ENCODE measurements at regions not wholly inside any gene's neighbourhood (a gene's known extent, or its start where the extent isn't known, plus 50 kb on each side); places are given as distances from the start of the nearest gene placed in this dataset.

DNA sequence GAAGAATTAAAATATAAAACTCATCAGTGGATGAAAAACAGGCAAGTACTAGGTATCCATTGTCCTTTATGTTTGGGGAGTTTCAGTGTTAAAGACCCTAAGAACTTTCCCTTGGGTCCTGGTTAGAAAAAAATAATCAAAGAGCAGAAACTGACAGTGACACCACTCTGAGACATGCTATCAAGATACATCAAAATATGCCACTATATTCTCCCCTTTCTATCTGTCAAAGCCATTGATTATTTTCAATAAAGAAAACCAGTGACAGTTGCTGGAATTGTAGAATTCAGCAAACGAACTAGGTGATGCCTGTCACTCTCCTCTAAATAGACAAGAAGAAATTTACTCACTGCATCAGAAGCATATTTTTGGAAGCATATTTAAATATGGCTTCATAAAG, 496.7 kb upstream of the CFAP20DC start:
- no peak for DNase-seq (ENCODE audit: low read depth in 3 of 3)

DNA sequence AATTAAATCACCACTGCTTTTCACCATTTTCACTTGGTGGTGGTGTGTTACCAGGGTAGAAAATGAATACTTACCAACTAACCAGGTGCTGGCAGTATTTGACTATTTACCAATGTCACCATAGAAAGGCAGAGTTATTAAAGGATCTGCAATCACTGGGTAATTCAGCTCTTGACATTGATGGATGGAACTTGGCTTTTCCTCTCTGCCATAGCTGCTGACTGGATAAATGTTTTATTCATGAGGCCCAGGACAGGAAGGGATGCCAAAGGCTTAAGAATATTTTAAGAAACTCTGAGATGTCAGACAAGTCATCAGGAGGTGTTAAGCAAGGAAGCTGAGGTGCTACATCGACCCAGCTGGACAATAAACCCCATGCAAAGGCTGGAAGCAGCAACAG, 495.5 kb upstream of the CFAP20DC start:
- no peak for DNase-seq (ENCODE audit: low read depth in 3 of 3)

DNA sequence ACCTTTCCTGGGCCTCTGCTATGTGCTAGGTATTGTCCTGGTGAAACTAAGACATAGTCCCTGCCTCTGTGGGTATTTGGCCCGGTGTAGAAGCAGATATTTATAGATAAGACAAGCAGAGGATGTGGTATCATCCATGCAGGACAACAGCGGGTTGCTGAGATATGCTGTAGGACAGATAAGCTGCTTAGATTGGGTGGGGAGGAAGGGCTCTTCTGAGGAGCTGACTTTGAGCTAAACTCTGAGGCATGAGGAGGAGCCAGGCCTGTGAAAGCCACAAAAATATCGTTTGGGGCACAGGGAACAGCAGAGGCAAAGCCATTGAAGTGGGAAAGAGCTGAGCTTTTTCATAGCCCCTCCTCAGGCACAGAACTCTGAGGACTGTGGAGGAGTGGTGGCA, 492.5 kb upstream of the CFAP20DC start:
- DNase-seq (ENCODE audit: low read depth in 3 of 3) = no peak

DNA sequence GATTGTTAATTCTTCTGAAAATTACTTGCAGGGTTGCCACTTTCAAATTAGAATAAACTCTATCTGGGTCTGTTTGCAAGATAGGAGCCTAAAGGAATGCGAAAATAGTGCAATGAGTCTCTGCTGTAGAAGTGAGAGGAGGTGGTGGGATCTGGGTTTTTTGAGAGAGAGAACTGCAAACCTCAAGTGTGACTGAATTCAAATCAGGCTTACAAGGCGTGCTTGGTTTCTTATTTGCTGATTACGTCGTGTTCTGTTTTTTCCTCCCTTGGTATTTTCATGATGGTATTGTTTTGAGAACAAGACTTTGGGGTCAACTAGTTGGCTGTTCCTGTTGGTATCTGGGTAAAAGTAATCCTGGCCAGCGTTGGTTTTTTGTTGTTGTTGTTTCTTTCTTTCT, 490.9 kb upstream of the CFAP20DC start:
- no peak for DNase-seq (ENCODE audit: low read depth in 3 of 3)

DNA sequence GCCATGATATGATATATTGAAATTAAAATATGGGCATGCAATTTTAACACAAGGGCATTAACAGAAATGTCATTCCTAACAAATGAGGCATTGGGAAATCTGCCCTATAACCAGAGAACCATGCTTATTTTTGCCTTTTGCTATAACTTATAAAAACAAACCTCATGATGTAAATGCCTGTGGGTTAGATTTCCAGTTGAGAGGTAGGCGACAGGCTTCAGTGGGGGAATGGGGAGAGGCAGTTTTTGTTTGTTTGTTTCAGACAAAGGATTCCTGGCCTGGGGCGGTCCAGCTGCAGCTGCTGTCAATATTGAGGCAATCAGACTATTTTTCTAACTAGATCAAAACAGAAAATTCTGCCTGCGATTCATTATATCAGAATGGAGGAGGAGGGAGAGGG, 490.4 kb upstream of the CFAP20DC start:
- no peak for DNase-seq (ENCODE audit: low read depth in 3 of 3)

DNA sequence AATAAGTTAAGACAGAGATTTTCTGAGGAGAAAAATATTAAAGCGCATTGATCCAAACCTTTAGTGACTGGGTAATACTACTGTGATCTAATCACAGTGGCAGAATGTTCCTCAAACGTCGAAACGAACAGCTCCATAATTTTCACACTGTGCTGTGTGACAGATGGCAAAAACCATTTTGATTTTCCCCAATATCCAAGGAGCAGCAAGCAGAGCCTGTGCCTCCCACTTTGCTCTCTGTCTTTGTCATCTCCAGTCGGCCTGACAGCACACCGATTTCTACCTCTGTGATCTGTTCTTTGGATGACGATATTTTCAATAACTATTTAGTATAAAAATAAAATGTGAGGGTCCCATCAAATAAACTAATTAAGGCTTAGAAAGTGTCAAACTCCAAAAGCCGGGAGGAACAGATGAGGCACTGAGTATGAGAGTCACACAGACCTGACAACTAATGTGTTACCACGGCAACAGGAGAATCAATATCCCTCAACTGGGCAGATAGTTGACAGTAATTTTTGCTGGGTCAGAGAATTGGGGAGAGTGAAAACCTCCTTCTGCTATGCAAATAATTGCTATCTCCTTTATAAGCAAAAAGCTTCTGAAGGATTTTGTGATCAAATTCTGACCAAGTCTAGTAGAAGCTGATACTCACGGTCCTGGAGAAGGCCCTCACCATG, 489.1 kb upstream of the CFAP20DC start:
- no peak for DNase-seq (ENCODE audit: low read depth in 3 of 3)

DNA sequence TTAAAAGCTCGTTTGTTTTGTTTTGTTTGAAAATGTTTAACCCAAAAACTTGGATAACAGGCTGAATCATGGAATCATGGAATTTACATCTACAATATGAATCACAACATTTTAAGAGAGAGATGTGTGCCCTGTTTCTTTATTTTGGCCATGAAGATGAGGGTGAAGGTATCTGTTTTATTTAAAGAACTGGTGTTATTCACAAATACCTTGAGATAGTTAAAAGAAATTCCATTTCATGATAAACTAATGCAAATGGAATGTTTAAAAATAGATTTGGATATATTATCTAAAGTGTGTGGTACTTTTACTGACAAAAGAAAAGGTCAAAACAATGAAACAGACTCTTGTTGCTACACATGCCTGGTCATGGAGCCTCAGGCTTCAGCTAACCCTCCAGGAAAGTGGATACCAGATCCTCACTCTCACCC, 486.0 kb upstream of the CFAP20DC start:
- no peak for DNase-seq (ENCODE audit: low read depth in 3 of 3)

DNA sequence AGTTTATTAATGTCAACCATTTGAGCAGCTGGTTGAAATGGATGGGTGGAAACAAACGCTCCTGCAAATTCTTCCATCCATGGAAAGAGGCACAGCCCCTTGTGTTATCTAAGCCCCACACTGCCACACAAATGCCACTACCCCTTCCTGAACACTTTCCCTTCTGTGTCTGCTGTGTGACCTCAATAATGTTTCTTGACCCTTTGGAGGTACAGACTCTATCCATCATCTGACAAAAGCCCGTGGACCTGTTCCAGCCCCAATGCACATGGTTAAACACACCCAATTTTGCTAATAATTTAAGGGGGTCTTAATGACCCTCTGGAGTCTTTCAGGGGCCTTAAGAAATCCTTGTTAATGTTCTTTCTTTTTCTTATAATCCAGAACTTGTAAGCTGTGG, 482.2 kb upstream of the CFAP20DC start:
- no peak for DNase-seq (ENCODE audit: low read depth in 3 of 3)

DNA sequence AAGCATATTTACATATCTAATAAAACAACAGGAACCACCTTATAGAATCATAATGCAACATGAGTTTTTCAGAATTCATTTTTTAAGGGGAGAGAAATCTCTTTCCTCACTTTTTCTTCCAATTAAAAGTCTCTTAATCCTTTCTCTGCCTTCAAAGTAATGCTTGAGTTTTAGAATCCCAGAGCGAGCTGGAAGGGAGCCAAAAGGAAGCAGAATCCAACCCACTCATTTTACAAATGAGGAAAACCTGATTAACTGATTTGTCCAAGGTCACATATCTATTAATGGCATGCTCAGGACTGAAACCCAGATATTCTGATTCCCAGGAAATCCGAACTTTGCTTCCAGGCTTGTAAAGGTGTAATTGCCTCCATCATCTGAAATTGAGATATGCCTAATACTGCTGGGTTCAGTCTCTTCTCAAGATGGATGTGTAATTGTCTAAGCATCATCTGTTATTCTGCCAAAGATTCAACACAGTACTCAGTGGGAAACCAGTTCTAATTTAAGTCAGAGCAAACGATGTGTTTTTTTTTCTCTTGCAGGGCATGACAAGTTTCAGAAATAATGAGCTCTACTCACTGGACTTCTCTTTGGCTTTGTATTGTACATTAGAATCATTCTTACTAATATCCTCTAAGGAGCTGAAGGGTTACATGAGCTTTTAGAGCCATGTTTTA, 481.4 kb upstream of the CFAP20DC start:
- DNase-seq (ENCODE audit: low read depth in 3 of 3) = no peak

DNA sequence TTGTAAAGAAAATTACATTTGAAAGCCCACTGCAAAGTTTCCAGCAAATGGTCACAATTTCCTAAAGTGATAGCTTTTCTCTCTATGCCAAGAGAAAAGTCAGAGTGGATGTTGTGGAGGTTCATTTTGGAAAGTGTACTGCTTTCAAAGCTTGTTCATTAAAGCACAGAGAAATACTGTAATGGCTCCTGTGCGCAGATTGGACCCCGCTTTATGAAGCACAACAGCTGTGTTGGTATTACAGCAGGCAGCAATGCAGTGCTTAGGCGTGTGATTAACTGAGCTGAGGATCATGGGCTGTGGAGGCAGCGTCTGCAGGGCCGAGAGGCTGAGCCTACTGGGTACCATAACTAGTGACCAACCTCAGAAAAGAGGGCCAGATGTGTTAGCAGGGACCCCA, 478.4 kb upstream of the CFAP20DC start:
- DNase-seq (ENCODE audit: low read depth in 3 of 3) = no peak

DNA sequence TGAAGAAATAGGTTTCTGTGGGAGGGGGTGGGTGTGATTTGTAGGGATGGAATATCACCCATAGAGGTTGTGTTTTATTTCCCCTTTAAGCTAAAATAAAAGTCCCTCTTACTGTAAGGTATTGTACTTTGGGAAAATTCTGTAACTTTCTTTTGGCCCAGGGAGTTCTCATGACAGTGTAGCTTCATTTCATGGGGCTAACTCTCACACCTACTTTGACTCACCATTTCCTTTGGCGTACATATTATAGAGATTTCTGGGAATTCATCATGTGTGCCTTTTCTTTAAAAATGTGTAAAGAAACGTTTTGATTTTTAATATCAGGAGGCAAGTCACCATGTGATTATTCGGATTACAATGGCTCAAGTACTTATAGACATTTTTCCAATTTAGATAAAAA, 477.7 kb upstream of the CFAP20DC start:
- DNase-seq (ENCODE audit: low read depth in 3 of 3) = no peak

DNA sequence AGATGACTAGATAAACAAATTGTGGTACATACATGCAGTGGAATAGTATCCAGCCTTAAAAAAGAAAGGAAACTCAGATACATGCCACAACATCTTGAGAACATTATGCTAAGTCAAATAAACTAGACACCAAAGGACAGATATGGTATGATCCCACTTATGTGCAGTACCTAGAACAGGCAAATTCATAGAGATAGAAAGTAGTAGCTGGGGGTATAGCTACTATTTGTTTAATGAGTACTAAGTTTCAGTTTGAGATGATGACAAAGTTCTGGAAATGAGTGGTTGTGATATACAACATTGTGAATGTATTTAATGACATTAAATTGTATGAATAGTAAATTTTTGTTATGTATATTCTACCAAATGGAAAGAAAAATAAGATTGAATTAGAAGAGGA, 477.2 kb upstream of the CFAP20DC start:
- no peak for DNase-seq (ENCODE audit: low read depth in 3 of 3)

DNA sequence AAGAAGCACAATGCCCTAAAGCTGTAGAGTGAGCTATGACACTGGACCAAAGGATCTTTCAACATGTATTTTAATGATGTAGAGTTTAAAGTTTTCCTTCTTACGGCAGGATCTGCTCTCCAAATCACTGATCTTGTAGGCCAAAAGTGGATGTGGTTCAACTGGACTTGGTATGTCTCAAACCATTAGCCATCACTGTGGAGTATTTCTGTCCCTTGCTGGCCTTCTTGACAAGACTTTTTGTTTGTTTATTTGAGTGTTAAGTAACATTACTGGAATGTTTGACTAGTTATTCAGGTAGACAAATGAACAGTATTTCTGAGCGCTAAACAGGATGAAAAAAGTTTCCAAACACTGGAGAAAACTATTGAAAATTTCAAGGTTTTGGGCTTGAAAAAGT, 472.7 kb upstream of the CFAP20DC start:
- no peak for DNase-seq (ENCODE audit: low read depth in 3 of 3)

DNA sequence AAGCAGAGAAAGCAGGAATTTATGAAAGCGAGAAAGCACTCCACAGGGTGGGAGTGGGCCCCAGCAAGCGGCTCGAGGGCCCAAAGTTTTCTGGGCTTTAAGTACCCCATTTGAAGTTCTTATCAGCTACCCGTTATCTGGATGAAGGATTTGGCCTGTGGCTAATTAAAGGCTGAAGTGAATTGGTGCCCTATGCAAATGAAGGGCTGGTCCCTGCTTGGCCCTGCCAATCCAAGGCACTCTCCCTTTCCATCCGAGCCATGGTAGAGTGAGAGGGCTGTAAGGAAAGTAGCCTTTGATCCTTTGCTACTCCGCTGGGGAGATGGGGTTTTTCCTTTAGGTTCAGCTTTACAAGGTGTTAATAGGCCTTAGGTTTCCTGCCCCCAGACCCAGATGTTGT, 469.3 kb upstream of the CFAP20DC start:
- no peak for DNase-seq (ENCODE audit: low read depth in 3 of 3)

DNA sequence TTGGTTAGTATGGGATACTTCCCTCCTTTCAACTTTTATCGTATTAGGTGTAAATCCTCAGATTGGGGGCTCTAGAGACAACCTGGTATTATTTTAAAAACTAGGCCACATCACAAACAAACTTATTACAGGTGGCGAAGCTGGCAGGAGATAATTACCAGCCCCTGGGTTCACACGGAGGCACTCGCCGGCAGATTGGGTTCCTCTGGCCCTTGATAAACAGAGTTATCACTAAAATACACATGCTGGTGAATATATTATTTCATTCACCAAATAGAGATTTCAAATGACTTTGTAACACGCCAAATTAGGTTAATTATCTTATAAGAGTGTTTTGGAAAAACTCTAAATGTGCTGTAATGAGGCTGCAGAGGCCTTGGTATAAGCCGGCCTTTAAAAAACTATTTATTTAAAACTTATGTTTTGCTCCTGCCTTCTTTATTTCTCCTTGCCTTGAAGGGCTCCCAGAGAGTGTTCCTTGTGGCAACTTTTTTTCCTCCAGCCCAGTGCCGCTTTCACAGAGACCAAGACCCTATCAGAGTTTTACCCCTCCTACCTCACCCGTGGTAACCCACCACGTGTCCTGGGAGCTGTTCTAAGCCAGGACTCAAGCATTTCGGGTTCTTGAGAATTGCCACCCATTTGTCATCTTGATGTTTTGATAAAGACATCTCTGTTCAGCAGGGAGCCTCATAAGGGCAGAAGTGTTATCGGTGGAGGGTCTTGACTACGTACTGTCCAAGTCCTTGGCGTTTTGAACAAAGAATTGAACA, 468.6 kb upstream of the CFAP20DC start:
- DNase-seq (ENCODE audit: low read depth in 3 of 3) = no peak

DNA sequence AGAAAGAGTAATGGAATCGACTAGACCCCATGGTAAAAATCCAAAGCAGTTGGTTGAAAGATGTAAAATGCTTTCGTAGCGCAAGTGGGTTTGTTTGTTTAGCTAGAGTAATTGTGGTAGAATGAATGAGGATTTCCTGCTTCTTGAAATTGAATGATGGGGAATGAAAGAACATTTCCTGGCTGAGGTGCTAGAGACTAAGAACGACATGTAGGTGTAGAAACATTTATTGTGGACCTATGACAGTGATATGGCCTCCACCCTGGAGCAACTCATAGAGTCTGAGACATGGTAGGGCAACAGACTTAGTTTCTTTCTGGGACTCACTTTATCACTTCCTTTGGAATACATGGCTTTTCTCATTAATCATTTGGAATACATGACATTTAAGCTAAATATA, 467.6 kb upstream of the CFAP20DC start:
- no peak for DNase-seq (ENCODE audit: low read depth in 3 of 3)

DNA sequence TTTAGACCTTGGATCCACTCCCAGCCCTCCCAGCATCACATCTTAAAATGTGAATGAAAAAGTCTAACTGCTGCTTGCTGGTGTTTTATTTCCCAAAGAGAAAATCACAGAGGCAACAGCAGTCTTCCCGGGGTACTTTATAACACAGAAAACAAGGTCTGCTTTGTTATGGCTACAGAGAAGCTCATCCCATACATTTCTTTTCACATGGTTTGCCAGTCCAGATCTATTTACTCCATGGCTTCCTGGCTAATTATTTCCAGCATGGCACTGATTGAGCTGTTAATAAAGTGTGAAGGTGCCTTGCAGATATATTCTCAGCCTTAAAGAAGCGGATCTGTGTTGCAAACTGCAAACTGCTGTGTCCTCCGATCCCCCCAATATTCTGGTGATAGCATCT, 466.1 kb upstream of the CFAP20DC start:
- DNase-seq (ENCODE audit: low read depth in 3 of 3) = no peak

DNA sequence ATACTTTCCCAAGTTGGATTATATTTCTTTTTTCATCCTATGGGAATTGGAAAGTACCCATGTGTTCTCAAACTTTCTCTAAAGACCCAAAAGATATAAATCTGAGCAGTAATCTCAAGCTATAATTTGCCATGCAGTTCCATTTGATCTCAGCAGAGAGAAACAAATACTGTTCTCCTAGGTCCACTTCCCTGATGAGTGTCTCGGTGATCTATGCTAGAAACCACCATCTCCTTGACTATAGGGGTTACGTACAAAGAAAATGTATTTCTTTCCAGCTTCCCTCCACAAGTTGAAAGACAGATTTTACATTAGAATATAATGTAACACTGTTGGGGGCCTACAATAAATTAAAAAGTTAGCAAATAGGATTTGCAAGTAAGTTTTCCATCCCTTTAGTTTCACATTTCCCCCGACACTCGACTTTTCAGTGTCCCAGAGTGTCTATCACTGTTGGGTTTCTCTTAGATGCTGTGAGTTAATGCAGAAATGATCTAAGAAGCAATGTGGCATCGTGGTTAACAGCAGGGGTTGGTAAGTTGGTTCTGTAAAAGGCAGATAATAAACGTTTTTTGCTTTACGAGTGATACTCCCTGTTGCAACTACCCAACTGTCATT, 465.1 kb upstream of the CFAP20DC start:
- no peak for DNase-seq (ENCODE audit: low read depth in 3 of 3)

DNA sequence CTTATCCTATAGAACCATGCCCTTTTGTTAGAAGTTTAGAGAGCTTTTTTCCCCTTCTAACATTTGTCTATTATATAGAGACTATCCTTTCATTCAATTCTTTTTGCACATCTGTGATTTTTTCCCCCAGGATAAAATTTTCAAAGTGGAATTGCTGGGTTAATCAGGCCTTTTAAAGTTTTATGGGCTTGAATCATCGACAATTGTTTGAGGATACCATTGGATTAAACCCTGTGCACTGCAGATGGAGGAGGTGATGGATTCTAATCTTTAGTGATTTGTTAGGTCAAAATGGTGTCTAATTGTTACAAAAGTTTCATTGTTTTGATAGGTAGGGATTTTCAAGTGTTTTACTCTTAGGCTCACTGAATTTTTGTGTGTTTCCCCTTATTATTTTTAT, 463.7 kb upstream of the CFAP20DC start:
- DNase-seq (ENCODE audit: low read depth in 3 of 3) = no peak

DNA sequence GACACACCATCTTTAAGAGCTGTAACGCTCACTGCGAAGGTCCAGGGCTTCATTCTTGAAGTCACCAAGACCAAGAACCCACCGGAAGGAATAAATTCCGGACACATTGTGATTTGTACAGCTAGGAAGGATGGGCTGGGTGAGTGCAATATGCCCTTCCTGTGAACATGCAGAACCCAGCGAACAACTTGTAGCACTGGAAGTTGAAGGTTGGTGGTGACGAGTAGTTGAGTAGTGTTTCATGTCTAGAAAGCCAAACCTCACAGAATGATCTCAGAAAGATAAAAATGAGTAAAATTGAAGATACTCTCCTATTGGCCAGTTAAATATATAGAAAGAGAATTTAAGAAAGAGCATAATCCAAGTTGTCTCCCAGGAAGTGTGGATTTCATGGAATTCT, 462.2 kb upstream of the CFAP20DC start:
- DNase-seq (ENCODE audit: low read depth in 3 of 3) = no peak

DNA sequence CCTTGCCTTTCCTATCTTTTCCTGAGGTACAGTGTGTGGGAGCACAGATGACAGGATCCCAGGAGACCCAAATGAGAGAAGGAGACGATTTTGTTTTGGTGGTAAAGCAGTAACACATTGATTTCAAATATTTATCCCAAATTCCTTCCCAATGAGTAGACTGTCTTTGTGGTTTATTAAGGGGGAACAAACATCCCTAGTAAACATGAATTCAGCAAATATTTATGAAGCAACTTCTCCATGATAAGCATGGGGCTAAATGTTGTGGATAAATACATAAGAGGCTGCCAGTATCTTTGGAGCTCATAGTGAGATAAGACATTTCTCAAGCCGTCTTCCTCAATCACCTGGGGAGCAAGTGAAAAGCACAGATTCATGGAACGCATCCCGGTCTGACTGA, 460.8 kb upstream of the CFAP20DC start:
- DNase-seq (ENCODE audit: low read depth in 3 of 3) = no peak

DNA sequence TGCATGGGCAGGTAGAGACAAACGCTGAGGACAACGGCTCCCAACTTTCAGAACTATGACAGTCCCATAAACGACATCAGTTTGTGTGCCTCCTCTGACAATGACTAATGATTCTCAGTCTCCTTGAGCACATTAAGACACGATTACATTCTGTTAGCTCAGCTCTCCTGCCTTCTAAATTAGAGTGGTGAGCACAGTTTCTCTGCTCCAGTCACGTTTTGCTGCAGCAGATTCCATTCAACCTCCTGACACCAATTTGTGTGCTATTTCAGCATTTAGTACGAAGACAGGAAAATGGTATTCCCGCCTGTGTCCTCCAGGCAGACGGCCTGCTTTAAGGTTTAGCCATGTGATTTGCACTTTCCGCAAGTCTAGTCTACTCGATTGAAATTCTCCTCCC, 458.4 kb upstream of the CFAP20DC start:
- DNase-seq (ENCODE audit: low read depth in 3 of 3) = no peak

DNA sequence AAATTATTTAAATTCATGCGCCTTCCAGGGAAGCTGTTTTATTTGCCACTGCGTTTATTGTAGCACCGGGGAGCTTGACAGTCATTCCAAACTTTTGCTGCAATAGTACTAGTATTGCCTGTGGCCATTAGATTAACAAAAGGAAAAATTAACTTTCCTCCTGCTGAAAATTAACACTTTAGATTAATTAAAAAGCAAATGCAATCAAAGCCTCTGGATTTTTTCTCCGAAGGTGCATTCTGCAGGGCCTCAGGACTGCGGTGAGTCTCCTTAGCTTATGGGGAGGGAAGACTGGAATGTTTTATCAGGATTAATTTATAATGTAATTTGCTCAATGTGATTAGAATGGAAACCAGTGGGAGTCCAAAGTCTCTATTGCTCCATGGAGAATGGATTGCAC, 456.4 kb upstream of the CFAP20DC start:
- DNase-seq (ENCODE audit: low read depth in 3 of 3) = no peak
